ENCODE measurements at regions not wholly inside any gene's neighbourhood (a gene's known extent, or its start where the extent isn't known, plus 50 kb on each side); places are given as distances from the start of the nearest gene placed in this dataset.

GRCh38 chr10:2023687-2024086 lies 286.4 kb upstream of the ADARB2 start:
- no peak overlapping the region for H3K27ac ChIP-seq
- no peak for TF ChIP-seq CTCF (conservative IDR thresholded peaks at IDR 0.05)
- no peak for TF ChIP-seq ZFX (IDR thresholded peaks at IDR 0.05)

- TF ChIP-seq ZFX (IDR thresholded peaks at IDR 0.05) (no peak), CTCF (conservative IDR thresholded peaks at IDR 0.05) (no peak)
These were observed 285.1 kb upstream of the ADARB2 start for GRCh38 chr10:2022401-2022800.

GRCh38 chr10:2020836-2021235 lies 283.5 kb upstream of the ADARB2 start:
- H3K27ac ChIP-seq, result no peak overlapping the region
- no peak for TF ChIP-seq ZFX (IDR thresholded peaks at IDR 0.05)
- TF ChIP-seq CTCF (conservative IDR thresholded peaks at IDR 0.05), result no peak

More at GRCh38 chr10:2022401-2022800, 285.1 kb upstream of the ADARB2 start:
- H3K27ac ChIP-seq, result no peak overlapping the region

- no peak overlapping the region for H3K27ac ChIP-seq
- TF ChIP-seq ZFX (IDR thresholded peaks at IDR 0.05) (no peak), CTCF (conservative IDR thresholded peaks at IDR 0.05) (no peak)
These were observed 282.5 kb upstream of the ADARB2 start for GRCh38 chr10:2019803-2020202.

GRCh38 chr10:2019281-2019680 lies 282.0 kb upstream of the ADARB2 start:
- TF ChIP-seq CTCF (conservative IDR thresholded peaks at IDR 0.05), result no peak
- no peak for TF ChIP-seq ZFX (IDR thresholded peaks at IDR 0.05)
- H3K27ac ChIP-seq, result no peak overlapping the region

GRCh38 chr10:2014541-2014940 lies 277.2 kb upstream of the ADARB2 start:
- no peak overlapping the region for H3K27ac ChIP-seq
- TF ChIP-seq CTCF (conservative IDR thresholded peaks at IDR 0.05) (no peak), ZFX (IDR thresholded peaks at IDR 0.05) (no peak)

GRCh38 chr10:2012209-2012608 lies 274.9 kb upstream of the ADARB2 start:
- TF ChIP-seq ZFX (IDR thresholded peaks at IDR 0.05) (no peak), CTCF (conservative IDR thresholded peaks at IDR 0.05) (no peak)

More at GRCh38 chr10:2012209-2012608, 274.9 kb upstream of the ADARB2 start:
- H3K27ac ChIP-seq, result no peak overlapping the region

Measured in C4-2B (cell line).